CD1c-positive myeloid dendritic cell (primary cell): ENCODE measurements at regions not wholly inside any gene's neighbourhood (a gene's known extent, or its start where the extent isn't known, plus 50 kb on each side); places are given as distances from the start of the nearest gene placed in this dataset.
"Not testable (repeated sequence)": the region's sequence is repeated elsewhere in the genome, so short reads cannot be mapped to it uniquely, and the experiment has no call there.

Experiments
- DNase-seq: peaks from one replicate; pipeline ENCODE4 v3.0.0-alpha.2; 2016; ENCODE audit errors: extremely low spot score

- no peak for DNase-seq
Measured at GRCh38 chr7:47089461-47089860, 492.4 kb downstream of the TNS3 start.

GRCh38 chr7:47089068-47089417 is 492.9 kb downstream of the TNS3 start:
- DNase-seq = no peak

- peak; percentile 37 for DNase-seq
Measured at GRCh38 chr7:47088329-47089067, 493.4 kb downstream of the TNS3 start.

- no peak for DNase-seq
Measured at GRCh38 chr7:47087866-47088265, 494.0 kb downstream of the TNS3 start.

- DNase-seq = no peak
Measured at GRCh38 chr7:47085491-47086275, 496.2 kb downstream of the TNS3 start.

GRCh38 chr7:47083476-47084250 is 498.2 kb downstream of the TNS3 start:
- DNase-seq = no peak

- no peak for DNase-seq
Measured at GRCh38 chr7:47080816-47081215, 501.1 kb downstream of the TNS3 start.

- DNase-seq = no peak
Measured at GRCh38 chr7:47078241-47078640, 503.7 kb downstream of the TNS3 start.

GRCh38 chr7:47074702-47075153 is 507.2 kb downstream of the TNS3 start:
- no peak for DNase-seq

- no peak for DNase-seq
Measured at GRCh38 chr7:47073284-47073683, 508.6 kb downstream of the TNS3 start.

- no peak for DNase-seq
Measured at GRCh38 chr7:47071866-47072265, 510.0 kb downstream of the TNS3 start.

GRCh38 chr7:47069385-47070076 is 512.4 kb downstream of the TNS3 start:
- no peak for DNase-seq

- DNase-seq = no peak
Measured at GRCh38 chr7:47066976-47067614, 514.8 kb downstream of the TNS3 start.

GRCh38 chr7:47056731-47057130 is 525.2 kb downstream of the TNS3 start:
- no peak for DNase-seq

- DNase-seq = not testable (repeated sequence)
Measured at GRCh38 chr7:47052541-47053208, 529.2 kb downstream of the TNS3 start.

GRCh38 chr7:47049234-47049774 is 532.6 kb downstream of the TNS3 start:
- DNase-seq = no peak

- no peak for DNase-seq
Measured at GRCh38 chr7:47047384-47047783, 534.5 kb downstream of the TNS3 start.

GRCh38 chr7:47046949-47047348 is 535.0 kb downstream of the TNS3 start:
- no peak for DNase-seq

GRCh38 chr7:47045207-47046051 is 536.5 kb downstream of the TNS3 start:
- DNase-seq = no peak

- DNase-seq = no peak
Measured at GRCh38 chr7:47044625-47045024, 537.3 kb downstream of the TNS3 start.
